SK-N-MC (cell line): ENCODE measurements at regions not wholly inside any gene's neighbourhood (a gene's known extent, or its start where the extent isn't known, plus 50 kb on each side); places are given as distances from the start of the nearest gene placed in this dataset.

Experiments used
- EZH2 ChIP-seq: fragments of 200-600 bp; sonication (generic); IDR thresholded peaks from one replicate; pipeline ENCODE4 v1.6.1; 2017; ENCODE audit warnings: antibody characterized with exemption
- POLR2AphosphoS5 ChIP-seq: IDR thresholded peaks from 2 replicates; pipeline ENCODE4 v1.6.1; 2012; ENCODE audit warnings: mild to moderate bottlenecking, low read depth, low read length, borderline replicate concordance

GRCh38 chr7:81415181-81415580 is 354.7 kb downstream of the HGF start:
- TF ChIP-seq POLR2AphosphoS5 (no peak), EZH2 (no peak)
